KMS-11 (cell line): ENCODE measurements at regions not wholly inside any gene's neighbourhood (a gene's known extent, or its start where the extent isn't known, plus 50 kb on each side); places are given as distances from the start of the nearest gene placed in this dataset.

Experiments
- H2AFZ ChIP-seq: fragments of 200-600 bp; sonication (generic); 2 replicates; pipeline ENCODE4 v1.6.1; 2016; ENCODE audit warnings: antibody characterized with exemption, mixed run types, low read depth
- H3K27ac ChIP-seq: fragments of 200-600 bp; sonication (generic); 2 replicates; pipeline ENCODE4 v1.6.1; 2016; ENCODE audit warnings: mild to moderate bottlenecking, mixed run types
- H3K27me3 ChIP-seq: fragments of 200-600 bp; sonication (generic); 2 replicates; pipeline ENCODE4 v1.6.1; 2017; ENCODE audit warnings: mild to moderate bottlenecking, low read depth, mixed run types, moderate library complexity; ENCODE audit not compliant: insufficient read depth
- H3K36me3 ChIP-seq: fragments of 200-600 bp; sonication (generic); 2 replicates; pipeline ENCODE4 v1.6.1; 2017; ENCODE audit warnings: mild to moderate bottlenecking, mixed run types; ENCODE audit not compliant: insufficient read depth
- H3K4me1 ChIP-seq: fragments of 200-600 bp; sonication (generic); 2 replicates; pipeline ENCODE4 v1.6.1; 2016; ENCODE audit warnings: mild to moderate bottlenecking, low read depth, mixed run types; ENCODE audit not compliant: poor library complexity, severe bottlenecking
- H3K4me2 ChIP-seq: fragments of 200-600 bp; sonication (generic); 2 replicates; pipeline ENCODE4 v1.7.0; 2016; ENCODE audit warnings: mild to moderate bottlenecking, mixed run types
- H3K4me3 ChIP-seq: fragments of 200-600 bp; sonication (generic); IDR thresholded peaks from 2 replicates; pipeline ENCODE4 v1.6.1; 2017; ENCODE audit warnings: low read depth, low read length, mixed read lengths; ENCODE audit not compliant: insufficient read depth
- H3K79me2 ChIP-seq: fragments of 200-600 bp; sonication (generic); 2 replicates; pipeline ENCODE4 v1.6.1; 2016; ENCODE audit warnings: low read depth, mixed run types; ENCODE audit not compliant: insufficient read depth
- H3K9ac ChIP-seq: fragments of 200-600 bp; sonication (generic); 2 replicates; pipeline ENCODE4 v1.6.1; 2016; ENCODE audit warnings: mild to moderate bottlenecking, mixed run types
- H4K20me1 ChIP-seq: fragments of 200-600 bp; sonication (generic); 2 replicates; pipeline ENCODE4 v1.6.1; 2016; ENCODE audit warnings: mild to moderate bottlenecking, mixed run types; ENCODE audit not compliant: insufficient read depth
- CTCF ChIP-seq: fragments of 200-600 bp; sonication (generic); conservative IDR thresholded peaks from 2 replicates; pipeline ENCODE4 v1.6.1; 2017; ENCODE audit warnings: low read depth, mild to moderate bottlenecking, antibody characterized with exemption, low read length, moderate library complexity, mixed read lengths

- no peaks in the 10 kb centered on the region for H4K20me1 ChIP-seq
- no peak overlapping the region for H3K27ac ChIP-seq
- no peaks in the 10 kb centered on the region for H3K79me2 ChIP-seq
- H2AFZ ChIP-seq: no peak overlapping the region
- no peak overlapping the region for H3K9ac ChIP-seq
- no peaks in the 10 kb centered on the region for H3K27me3 ChIP-seq
- TF ChIP-seq CTCF: no peak
- H3K4me3 ChIP-seq: no peak overlapping the region
- H3K4me1 ChIP-seq: no peaks in the 10 kb centered on the region
- no peak overlapping the region for H3K4me2 ChIP-seq
- H3K36me3 ChIP-seq: no peaks in the 10 kb centered on the region
These were observed 589.8 kb upstream of the CDH4 start for GRCh38 chr20:60662307-60662706.

GRCh38 chr20:60664106-60664505 is 588.0 kb upstream of the CDH4 start:
- Histone ChIP-seq H3K4me2 (no peak overlapping the region), H3K4me1 (no peaks in the 10 kb centered on the region), H2AFZ (no peak overlapping the region), H3K27me3 (no peaks in the 10 kb centered on the region), H3K27ac (no peak overlapping the region), H3K4me3 (no peak overlapping the region), H3K9ac (no peak overlapping the region), H3K36me3 (no peaks in the 10 kb centered on the region), H3K79me2 (no peaks in the 10 kb centered on the region), H4K20me1 (no peaks in the 10 kb centered on the region)
- TF ChIP-seq CTCF: no peak

- H2AFZ ChIP-seq: no peak overlapping the region
These were observed 584.4 kb upstream of the CDH4 start for GRCh38 chr20:60667641-60668040.

GRCh38 chr20:60669211-60669610 is 582.9 kb upstream of the CDH4 start:
- no peak overlapping the region for H2AFZ ChIP-seq
- no peak overlapping the region for H3K27ac ChIP-seq
- no peaks in the 10 kb centered on the region for H4K20me1 ChIP-seq
- H3K4me3 ChIP-seq: no peak overlapping the region
- H3K9ac ChIP-seq: no peak overlapping the region
- no peak for TF ChIP-seq CTCF
- no peak overlapping the region for H3K4me2 ChIP-seq
- H3K36me3 ChIP-seq: no peaks in the 10 kb centered on the region
- H3K27me3 ChIP-seq: no peaks in the 10 kb centered on the region
- no peaks in the 10 kb centered on the region for H3K79me2 ChIP-seq
- no peaks in the 10 kb centered on the region for H3K4me1 ChIP-seq

More at GRCh38 chr20:60667641-60668040, 584.4 kb upstream of the CDH4 start:
- Histone ChIP-seq H3K27me3 (no peaks in the 10 kb centered on the region), H3K4me2 (no peak overlapping the region), H3K4me1 (no peaks in the 10 kb centered on the region), H3K36me3 (no peaks in the 10 kb centered on the region), H3K9ac (no peak overlapping the region), H3K79me2 (no peaks in the 10 kb centered on the region), H3K27ac (no peak overlapping the region), H3K4me3 (no peak overlapping the region), H4K20me1 (no peaks in the 10 kb centered on the region)
- no peak for TF ChIP-seq CTCF

- Histone ChIP-seq H3K4me2 (no peak overlapping the region), H2AFZ (no peak overlapping the region), H3K4me3 (no peak overlapping the region), H3K27me3 (no peaks in the 10 kb centered on the region), H3K36me3 (no peaks in the 10 kb centered on the region), H3K27ac (no peak overlapping the region), H3K9ac (no peak overlapping the region), H3K4me1 (no peaks in the 10 kb centered on the region), H3K79me2 (no peaks in the 10 kb centered on the region), H4K20me1 (no peaks in the 10 kb centered on the region)
- TF ChIP-seq CTCF: no peak
These were observed 576.0 kb upstream of the CDH4 start for GRCh38 chr20:60676011-60676410.
